A673 (cell line): ENCODE measurements at regions not wholly inside any gene's neighbourhood (a gene's known extent, or its start where the extent isn't known, plus 50 kb on each side); places are given as distances from the start of the nearest gene placed in this dataset.

Source experiments
- CTCF ChIP-seq: fragments of 300-800, 200-600 bp; sonication (generic); conservative IDR thresholded peaks from 2 replicates; pipeline ENCODE4 v1.5.1; 2017; ENCODE audit warnings: low read depth, mild to moderate bottlenecking, antibody characterized with exemption, low read length, moderate library complexity, mixed read lengths
- EZH2 ChIP-seq: fragments of 200-600 bp; sonication (generic); IDR thresholded peaks from 2 replicates; pipeline ENCODE4 v1.6.1; 2017; ENCODE audit warnings: borderline replicate concordance, low read depth, mild to moderate bottlenecking, mixed read lengths, antibody characterized with exemption, low read length; ENCODE audit not compliant: poor library complexity, severe bottlenecking

- TF ChIP-seq CTCF (no peak), EZH2 (no peak)
These were observed 474.6 kb downstream of the PCNX1 start for GRCh38 chr14:71381814-71382213.
